Neutrophil (primary cell): ENCODE measurements at regions not wholly inside any gene's neighbourhood (a gene's known extent, or its start where the extent isn't known, plus 50 kb on each side); places are given as distances from the start of the nearest gene placed in this dataset.
"Not testable (repeated sequence)": the region's sequence is repeated elsewhere in the genome, so short reads cannot be mapped to it uniquely, and the experiment has no call there.

Source experiments
- H3K27ac ChIP-seq: fragments of 200-600 bp; sonication (generic); 2 replicates; pipeline ENCODE4 v1.5.1; 2016; ENCODE audit warnings: mild to moderate bottlenecking, moderate library complexity
- H3K27me3 ChIP-seq: fragments of 200-600 bp; sonication (generic); 2 replicates; pipeline ENCODE4 v1.6.0; 2016; ENCODE audit warnings: mild to moderate bottlenecking
- H3K36me3 ChIP-seq: fragments of 200-600 bp; sonication (generic); 2 replicates; pipeline ENCODE4 v1.5.1; 2017
- H3K4me1 ChIP-seq, 2 experiments: fragments of 200-600 bp in 1 of 2; sonication (generic) in 1 of 2; 1 replicate in 1 of 2; 2 replicates in 1 of 2; pipeline versions ENCODE4 v1.5.1 to v1.6.1; 2013 to 2016; ENCODE audit warnings: low read depth in 1 of 2, low read length in 1 of 2, mild to moderate bottlenecking in 1 of 2, moderate library complexity in 1 of 2; ENCODE audit not compliant: control insufficient read depth in 1 of 2, insufficient read depth in 1 of 2
- H3K4me3 ChIP-seq, 2 experiments: fragments of 200-600 bp in 1 of 2; sonication (generic) in 1 of 2; 1 replicate in 1 of 2; 2 replicates in 1 of 2; pipeline ENCODE4 v1.5.1; 2013 to 2016; ENCODE audit warnings: low read depth in 1 of 2, low read length in 1 of 2, mild to moderate bottlenecking in 1 of 2, moderate library complexity in 1 of 2
- H3K9me3 ChIP-seq: fragments of 200-600 bp; sonication (generic); 2 replicates; pipeline ENCODE4 v1.5.1; 2016
- CTCF ChIP-seq: fragments of 200-600 bp; sonication (generic); IDR thresholded peaks from 2 replicates; pipeline ENCODE4 v1.5.1; 2016; ENCODE audit warnings: antibody characterized with exemption

- no peak for TF ChIP-seq CTCF
- Histone ChIP-seq H3K36me3 (no peaks in the 10 kb centered on the region), H3K4me3 (no peak overlapping the region), H3K4me1 (no peaks in the 10 kb centered on the region), H3K27ac (no peak overlapping the region), H3K9me3 (no peaks in the 10 kb centered on the region), H3K27me3 (peaks cover 4% of the 10 kb centered on the region)
Measured at GRCh38 chr9:94482110-94482509, 72.8 kb upstream of the PCAT7 start.

- Histone ChIP-seq H3K27me3 (peaks cover 14% of the 10 kb centered on the region), H3K4me1 (no peaks in the 10 kb centered on the region), H3K27ac (no peak overlapping the region), H3K4me3 (no peak overlapping the region), H3K9me3 (no peaks in the 10 kb centered on the region), H3K36me3 (no peaks in the 10 kb centered on the region)
- no peak for TF ChIP-seq CTCF
Measured at GRCh38 chr9:94490465-94490864, 64.4 kb upstream of the PCAT7 start.

GRCh38 chr9:94492125-94492524 is 62.8 kb upstream of the PCAT7 start:
- not testable (repeated sequence) for H3K36me3 ChIP-seq, H3K9me3 ChIP-seq, H3K4me3 ChIP-seq, H3K27ac ChIP-seq, H3K4me1 ChIP-seq
- peaks cover 29% of the 10 kb centered on the region for H3K27me3 ChIP-seq

- Histone ChIP-seq H3K27ac (no peak overlapping the region), H3K9me3 (no peaks in the 10 kb centered on the region), H3K4me3 (no peak overlapping the region), H3K36me3 (no peaks in the 10 kb centered on the region), H3K4me1 (no peaks in the 10 kb centered on the region), H3K27me3 (peaks cover 59% of the 10 kb centered on the region)
- TF ChIP-seq CTCF = no peak
Measured at GRCh38 chr9:94498801-94499453, 56.0 kb upstream of the PCAT7 start.

- TF ChIP-seq CTCF = no peak
- Histone ChIP-seq H3K36me3 (no peaks in the 10 kb centered on the region), H3K4me3 (no peak overlapping the region), H3K9me3 (no peaks in the 10 kb centered on the region), H3K27ac (no peak overlapping the region), H3K27me3 (peaks cover 37% of the 10 kb centered on the region), H3K4me1 (no peaks in the 10 kb centered on the region)
Measured at GRCh38 chr9:94504358-94504757, 50.5 kb upstream of the PCAT7 start.
